ENCODE measurements at regions not wholly inside any gene's neighbourhood (a gene's known extent, or its start where the extent isn't known, plus 50 kb on each side); places are given as distances from the start of the nearest gene placed in this dataset.

- no peak for DNase-seq (ENCODE audit: low spot score)
Measured at GRCh38 chr15:95919460-95919859, 411.0 kb upstream of the NR2F2 start.

GRCh38 chr15:95921404-95921803 lies 409.1 kb upstream of the NR2F2 start:
- no peak for DNase-seq (ENCODE audit: low spot score)

- DNase-seq (ENCODE audit: low spot score) = no peak
Measured at GRCh38 chr15:95922431-95922830, 408.1 kb upstream of the NR2F2 start.

GRCh38 chr15:95923792-95924191 lies 406.7 kb upstream of the NR2F2 start:
- no peak for DNase-seq (ENCODE audit: low spot score)

GRCh38 chr15:95928822-95929221 lies 401.7 kb upstream of the NR2F2 start:
- no peak for DNase-seq (ENCODE audit: low spot score)

GRCh38 chr15:95929232-95929846 lies 401.2 kb upstream of the NR2F2 start:
- no peak for DNase-seq (ENCODE audit: low spot score)

GRCh38 chr15:95930659-95931375 lies 399.7 kb upstream of the NR2F2 start:
- no peak for DNase-seq (ENCODE audit: low spot score)

- DNase-seq (ENCODE audit: low spot score) = no peak
Measured at GRCh38 chr15:95931619-95932018, 398.9 kb upstream of the NR2F2 start.

- DNase-seq (ENCODE audit: low spot score) = no peak
Measured at GRCh38 chr15:95932141-95932540, 398.4 kb upstream of the NR2F2 start.

DNA sequence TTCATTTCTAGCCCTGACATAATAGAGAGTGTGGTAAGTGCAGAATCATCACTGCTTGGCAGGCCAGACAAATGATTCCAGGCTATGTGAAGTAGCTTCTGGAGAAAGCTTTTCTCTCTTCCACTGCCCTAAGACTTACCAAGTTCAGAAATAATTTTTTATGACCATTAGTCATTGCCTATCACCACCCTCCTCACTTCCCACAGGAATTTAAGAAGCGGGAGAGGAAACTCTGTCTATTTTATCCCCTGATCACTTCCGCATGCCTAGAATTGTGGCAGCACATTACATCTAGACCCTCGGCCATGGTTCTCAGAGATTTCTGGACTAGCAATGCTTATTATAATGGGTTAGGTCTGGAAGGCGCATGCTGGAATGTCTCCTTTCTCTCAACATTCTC lies 397.8 kb upstream of the NR2F2 start:
- peak; percentile 60 for DNase-seq (ENCODE audit: low spot score)

DNA sequence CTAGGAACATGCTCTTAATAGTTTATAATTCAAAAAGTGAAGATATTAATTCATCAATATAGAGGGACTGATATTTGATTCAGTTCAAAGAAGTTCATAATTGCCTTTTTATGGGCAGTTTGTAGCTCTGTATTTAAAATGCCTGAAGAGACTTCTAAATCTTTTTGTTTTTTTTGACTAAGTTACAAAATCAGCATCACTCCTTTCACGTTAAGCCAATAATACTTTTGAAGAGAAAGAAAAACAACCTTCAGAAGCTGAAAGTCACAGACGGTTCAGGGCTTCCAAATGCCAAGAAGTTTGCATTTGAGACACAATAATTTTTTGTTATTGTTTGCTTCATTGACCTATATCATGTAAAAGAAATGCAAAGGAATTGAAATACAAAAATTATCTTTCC lies 394.6 kb upstream of the NR2F2 start:
- DNase-seq (ENCODE audit: low spot score) = no peak

DNA sequence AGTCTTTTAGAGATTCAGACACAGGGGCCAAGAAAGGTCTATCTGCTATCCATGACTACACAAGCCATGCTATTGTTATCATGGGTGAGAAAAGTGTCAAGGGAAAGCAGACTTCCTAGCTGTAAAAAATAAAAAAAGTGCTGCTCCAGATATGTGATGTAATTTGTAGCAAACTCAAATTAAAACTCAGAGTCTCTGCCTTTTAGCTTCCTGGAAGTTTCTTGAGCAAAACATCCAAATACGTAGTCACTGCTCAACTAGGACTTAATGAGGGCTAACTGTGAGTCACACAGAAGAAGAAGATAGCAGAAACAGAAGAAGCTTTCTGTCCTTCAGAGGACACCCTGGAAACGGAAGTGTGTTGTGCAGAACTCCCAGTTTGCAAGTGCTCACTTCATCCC lies 393.4 kb upstream of the NR2F2 start:
- DNase-seq (ENCODE audit: low spot score) = peak; percentile 24

DNA sequence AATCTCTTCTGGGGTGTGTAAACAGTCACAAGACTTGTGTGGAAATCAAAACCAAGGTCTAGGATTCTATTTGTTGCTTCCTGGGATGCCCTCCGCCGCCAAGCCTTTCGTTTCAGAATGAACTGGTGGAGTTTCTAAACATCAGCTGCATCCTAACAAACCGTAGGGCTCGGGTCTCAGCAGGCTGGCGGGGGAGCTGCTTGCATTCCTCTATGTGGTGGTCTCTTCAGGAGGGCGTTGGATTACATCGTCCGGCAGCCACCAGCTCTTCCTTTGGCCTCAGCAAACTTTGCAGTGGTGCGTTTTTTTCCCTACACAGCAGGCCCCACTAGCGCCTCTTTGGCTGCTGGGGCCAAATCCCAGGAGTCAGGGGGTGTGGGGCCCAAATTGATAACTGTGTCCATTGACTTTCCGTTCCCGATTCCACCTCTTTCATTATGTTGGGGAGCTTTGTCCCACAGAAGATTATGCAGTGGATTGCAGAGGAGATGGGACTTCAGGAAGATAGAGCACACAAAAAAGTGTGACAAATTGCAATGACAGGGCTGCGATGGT lies 390.0 kb upstream of the NR2F2 start:
- no peak for DNase-seq (ENCODE audit: low spot score)

GRCh38 chr15:95944193-95944592 lies 386.3 kb upstream of the NR2F2 start:
- DNase-seq (ENCODE audit: low spot score) = no peak

- DNase-seq (ENCODE audit: low spot score) = no peak
Measured at GRCh38 chr15:95944661-95945255, 385.7 kb upstream of the NR2F2 start.

- peak; percentile 56 for DNase-seq (ENCODE audit: low spot score)
Measured at GRCh38 chr15:95946241-95946640, 384.3 kb upstream of the NR2F2 start.

DNA sequence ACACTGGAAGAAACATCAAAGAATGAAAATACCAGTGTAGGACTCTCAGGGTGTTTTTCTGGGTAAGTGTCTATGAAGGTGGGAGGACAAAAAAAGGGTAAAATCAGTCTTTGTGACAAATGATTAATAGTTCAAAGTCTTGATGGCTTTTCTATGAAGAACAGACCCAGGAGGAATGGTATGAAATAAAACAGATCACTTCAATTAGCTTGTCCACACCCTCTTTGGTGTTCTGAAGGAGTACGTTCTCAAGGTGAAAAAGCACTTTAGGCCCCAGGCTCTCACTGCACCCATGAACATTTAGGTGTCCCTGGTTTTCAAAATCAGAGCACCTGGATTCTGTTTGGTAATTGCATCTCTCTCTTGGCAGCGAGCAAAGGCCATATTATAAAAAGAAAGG lies 383.6 kb upstream of the NR2F2 start:
- no peak for DNase-seq (ENCODE audit: low spot score)

- DNase-seq (ENCODE audit: low spot score) = no peak
Measured at GRCh38 chr15:95948411-95948810, 382.1 kb upstream of the NR2F2 start.

GRCh38 chr15:95953032-95953431 lies 377.5 kb upstream of the NR2F2 start:
- DNase-seq (ENCODE audit: low spot score) = no peak

DNA sequence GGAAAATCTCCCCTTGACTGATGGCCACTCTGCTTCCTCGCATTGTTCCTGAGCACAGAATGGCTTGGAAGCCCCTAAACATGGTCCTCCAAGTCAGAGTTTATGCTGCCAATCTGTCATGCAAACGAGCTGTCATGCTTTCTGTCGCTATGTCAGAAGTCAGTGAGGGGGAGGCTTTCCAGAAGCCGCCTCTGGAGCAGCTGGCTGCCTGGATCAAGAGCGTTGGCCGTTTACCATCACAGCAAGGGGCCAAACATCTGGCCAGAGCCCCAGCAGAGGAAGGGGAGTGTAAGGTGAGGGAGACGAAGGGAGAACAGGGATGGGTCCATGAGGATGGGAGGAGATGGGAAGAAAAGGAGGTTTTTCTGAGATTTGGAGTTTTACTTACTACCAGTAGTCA lies 372.6 kb upstream of the NR2F2 start:
- DNase-seq (ENCODE audit: low spot score) = no peak

GRCh38 chr15:95958382-95958781 lies 372.1 kb upstream of the NR2F2 start:
- no peak for DNase-seq (ENCODE audit: low spot score)

GRCh38 chr15:95968856-95969255 lies 361.6 kb upstream of the NR2F2 start:
- no peak for DNase-seq (ENCODE audit: low spot score)

DNA sequence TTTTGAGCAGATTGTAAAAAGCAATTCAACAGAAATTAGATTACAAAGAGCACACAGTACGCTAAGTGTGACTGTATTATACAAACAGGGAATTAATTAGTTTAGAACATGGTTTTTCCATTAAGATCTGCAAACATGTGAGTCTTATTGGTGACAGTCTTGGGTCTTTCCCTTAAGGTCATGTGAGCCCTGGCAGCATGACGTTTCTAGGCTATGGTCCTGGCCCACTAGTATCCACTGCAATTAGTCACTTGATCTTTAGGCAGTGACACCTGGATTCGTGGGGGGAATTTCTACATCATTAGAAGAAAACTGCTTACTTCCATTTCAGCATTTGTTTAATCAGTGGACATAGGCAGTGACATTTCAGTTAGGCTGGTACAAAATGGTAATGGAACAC lies 360.2 kb upstream of the NR2F2 start:
- DNase-seq (ENCODE audit: low spot score) = no peak
